ENCODE measurements at regions not wholly inside any gene's neighbourhood (a gene's known extent, or its start where the extent isn't known, plus 50 kb on each side); places are given as distances from the start of the nearest gene placed in this dataset.

GRCh38 chr4:125104616-125105015, 210.1 kb upstream of the FAT4 start:
- TF ChIP-seq ZC3H10 (CRISPR knock-in tag; IDR thresholded peaks at IDR 0.05) = no peak
- no peak for TF ChIP-seq PPARA (CRISPR knock-in tag; IDR thresholded peaks at IDR 0.05; ENCODE audit: borderline replicate concordance)
- TF ChIP-seq, protein P1, sequence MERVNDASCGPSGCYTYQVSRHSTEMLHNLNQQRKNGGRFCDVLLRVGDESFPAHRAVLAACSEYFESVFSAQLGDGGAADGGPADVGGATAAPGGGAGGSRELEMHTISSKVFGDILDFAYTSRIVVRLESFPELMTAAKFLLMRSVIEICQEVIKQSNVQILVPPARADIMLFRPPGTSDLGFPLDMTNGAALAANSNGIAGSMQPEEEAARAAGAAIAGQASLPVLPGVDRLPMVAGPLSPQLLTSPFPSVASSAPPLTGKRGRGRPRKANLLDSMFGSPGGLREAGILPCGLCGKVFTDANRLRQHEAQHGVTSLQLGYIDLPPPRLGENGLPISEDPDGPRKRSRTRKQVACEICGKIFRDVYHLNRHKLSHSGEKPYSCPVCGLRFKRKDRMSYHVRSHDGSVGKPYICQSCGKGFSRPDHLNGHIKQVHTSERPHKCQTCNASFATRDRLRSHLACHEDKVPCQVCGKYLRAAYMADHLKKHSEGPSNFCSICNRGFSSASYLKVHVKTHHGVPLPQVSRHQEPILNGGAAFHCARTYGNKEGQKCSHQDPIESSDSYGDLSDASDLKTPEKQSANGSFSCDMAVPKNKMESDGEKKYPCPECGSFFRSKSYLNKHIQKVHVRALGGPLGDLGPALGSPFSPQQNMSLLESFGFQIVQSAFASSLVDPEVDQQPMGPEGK (CRISPR knock-in tag; IDR thresholded peaks at IDR 0.05; ENCODE audit: borderline replicate concordance) = no peak
- no peak for TF ChIP-seq ZNF8 (CRISPR knock-in tag; IDR thresholded peaks at IDR 0.05)
- no peak for TF ChIP-seq TSHZ2 (CRISPR knock-in tag; IDR thresholded peaks at IDR 0.05)
- TF ChIP-seq ZFP30 (CRISPR knock-in tag; IDR thresholded peaks at IDR 0.05) = no peak
